ENCODE measurements at regions not wholly inside any gene's neighbourhood (a gene's known extent, or its start where the extent isn't known, plus 50 kb on each side); places are given as distances from the start of the nearest gene placed in this dataset.
"Not testable (repeated sequence)": the region's sequence is repeated elsewhere in the genome, so short reads cannot be mapped to it uniquely, and the experiment has no call there.

DNA sequence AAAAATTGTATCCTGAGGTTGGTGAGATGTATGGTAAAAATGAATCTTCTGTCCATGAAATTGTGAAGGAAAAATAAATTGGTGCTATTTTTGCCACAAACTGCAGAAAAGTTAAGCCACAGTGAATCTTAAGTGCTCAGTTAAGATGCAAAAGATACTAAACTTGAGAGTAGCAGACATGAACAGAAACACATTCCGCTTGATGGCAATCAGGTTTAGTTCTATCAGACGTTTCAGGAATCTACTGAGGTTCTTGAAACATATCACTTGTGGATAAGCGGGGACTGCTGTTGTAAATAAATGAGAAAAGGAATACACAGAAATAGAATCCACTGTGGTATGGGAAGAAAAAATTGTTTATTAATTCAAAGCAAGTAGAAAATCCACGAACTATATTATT lies 311.2 kb upstream of the PRR16 start:
- no peak for DNase-seq

DNA sequence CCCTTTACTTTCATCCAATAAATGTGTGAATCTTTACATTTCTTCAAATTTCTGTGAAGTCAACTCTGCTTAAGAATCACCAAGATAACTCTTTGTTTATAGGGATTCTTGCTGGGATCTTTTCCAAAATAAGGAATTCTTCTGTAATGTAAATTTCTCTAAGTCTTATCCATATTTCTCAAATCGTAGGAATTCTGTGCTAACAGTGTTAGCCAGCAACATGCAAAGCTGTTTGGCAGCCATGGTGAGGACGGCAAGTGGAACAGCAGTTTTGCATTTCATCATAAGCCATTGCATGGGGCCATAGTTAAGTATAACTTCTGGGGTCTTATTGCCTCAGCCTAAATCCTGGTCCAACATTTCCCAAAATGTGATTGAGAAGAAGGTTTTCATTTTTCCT lies 310.5 kb upstream of the PRR16 start:
- no peak for DNase-seq

DNA sequence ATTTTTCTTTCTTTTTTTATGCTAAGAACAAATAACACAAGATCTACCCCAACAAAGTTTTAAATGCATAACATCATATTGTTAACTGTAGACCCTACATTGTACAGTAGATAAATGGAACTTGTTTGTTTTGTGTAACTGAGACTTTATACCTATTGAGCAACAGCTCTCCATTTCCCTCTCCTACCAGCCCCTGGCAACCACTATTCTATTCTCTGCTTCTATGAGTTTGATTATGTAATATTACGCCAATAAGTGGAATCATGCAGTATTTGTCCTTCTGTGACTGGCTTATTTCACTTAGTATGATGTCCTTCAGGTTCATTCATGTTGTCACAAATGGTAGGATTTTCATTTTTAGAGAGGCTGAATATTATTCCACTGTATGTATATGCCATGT lies 308.2 kb upstream of the PRR16 start:
- no peak for DNase-seq

DNA sequence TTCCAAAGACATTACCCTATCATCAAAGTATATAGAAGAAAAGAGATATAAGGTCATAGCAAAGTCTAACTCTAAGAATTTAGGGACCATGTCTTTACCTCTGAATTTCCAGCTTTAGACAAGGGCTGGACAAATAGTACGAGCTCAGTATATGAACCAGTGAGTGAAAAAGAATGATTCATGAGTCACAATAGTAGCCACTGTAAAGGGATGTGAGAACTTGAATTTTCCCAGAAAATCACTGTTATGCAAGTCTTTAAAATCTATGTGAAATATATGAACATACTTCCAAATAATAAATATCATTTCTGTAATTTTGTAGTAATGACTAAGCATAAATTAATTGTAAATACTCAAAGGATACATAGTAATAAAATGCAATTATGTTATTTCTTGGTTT lies 305.9 kb upstream of the PRR16 start:
- DNase-seq, result no peak

DNA sequence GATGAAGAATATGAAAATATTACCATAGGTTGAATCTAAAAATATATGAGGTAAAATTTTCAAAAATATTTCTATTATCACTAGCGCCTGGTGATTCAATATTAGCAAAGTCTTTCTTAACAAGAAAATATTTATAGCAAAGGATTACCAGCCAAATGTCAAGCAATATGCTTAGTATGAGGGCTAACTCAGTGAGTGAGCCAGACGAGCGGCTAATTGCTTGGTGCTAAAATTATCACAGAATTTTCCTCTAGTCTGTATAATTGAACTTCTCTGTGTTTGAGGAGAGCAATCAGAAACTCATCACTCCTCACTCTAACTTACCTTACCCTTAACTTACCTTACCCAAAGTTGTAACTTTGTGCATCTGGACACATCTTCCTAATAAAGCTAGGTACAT lies 304.9 kb upstream of the PRR16 start:
- no peak for DNase-seq

DNA sequence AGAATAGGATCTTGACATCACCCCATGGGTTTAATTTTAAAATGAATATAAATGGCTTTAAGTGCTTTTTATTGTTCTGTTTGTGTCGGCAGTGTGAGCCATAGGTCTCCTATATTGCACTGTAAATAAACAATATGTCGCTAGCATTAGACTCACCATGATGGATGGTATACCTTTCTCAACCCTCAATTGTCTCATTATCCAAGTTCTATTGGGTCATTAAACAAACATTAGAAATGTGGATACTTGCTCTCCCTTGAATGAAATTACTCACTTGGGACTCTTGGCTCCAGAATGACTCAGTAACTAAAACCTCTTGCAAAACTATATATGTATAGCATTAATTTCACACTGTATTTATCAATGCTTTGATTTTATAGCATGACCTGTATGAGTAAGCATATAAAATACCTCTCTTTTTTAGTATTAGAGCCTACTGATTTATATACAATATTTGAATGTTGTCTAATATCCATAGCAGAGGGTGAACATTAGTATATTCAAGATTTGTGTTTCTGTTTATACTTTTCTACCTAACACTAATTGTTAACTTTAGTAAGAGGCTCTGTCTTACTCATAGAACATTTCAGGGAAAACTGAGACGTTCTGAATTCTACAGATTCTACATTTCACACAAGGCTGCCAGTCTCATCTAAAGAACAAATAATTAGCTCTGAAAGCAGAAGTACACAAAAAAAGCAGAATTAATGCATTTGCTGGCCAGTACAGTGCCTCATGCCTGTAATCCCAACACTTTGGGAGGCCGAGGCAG lies 303.8 kb upstream of the PRR16 start:
- DNase-seq, result no peak

DNA sequence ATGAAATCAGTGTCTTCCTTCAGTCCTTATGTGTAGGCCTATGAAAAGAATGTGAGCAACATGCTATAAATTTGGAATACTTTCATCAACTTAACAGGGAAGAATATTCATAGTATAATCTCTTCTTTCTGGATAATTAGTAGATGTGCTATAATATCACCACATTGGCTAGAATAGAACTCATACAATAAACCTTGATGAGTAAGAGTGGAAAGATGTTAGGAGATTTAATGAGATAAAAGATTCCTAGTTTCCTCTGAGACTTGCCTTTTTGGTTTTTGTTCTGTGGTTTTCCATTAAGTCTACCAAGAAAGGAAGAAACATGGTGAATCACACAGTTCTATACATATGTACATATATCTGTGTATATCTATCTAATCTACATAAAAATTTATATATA lies 301.8 kb upstream of the PRR16 start:
- no peak for DNase-seq

DNA sequence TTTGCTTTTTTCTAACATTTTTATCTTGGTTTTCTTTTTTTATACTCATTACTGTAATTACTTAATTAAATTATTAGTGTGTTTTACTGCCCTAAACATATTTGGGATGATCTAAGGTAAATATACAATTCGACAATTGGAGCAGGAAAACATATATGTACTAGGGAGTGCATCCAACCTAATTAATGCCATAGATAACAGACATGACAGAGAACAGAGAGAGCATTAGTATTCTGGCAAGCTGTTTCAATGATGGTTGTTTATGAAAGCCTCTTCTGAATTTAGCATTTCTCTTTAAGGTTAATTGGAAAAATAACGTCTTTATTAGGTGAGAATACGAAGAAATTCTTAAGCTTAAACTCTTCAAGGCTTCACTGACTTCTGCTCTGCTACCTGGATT lies 300.1 kb upstream of the PRR16 start:
- DNase-seq, result no peak

DNA sequence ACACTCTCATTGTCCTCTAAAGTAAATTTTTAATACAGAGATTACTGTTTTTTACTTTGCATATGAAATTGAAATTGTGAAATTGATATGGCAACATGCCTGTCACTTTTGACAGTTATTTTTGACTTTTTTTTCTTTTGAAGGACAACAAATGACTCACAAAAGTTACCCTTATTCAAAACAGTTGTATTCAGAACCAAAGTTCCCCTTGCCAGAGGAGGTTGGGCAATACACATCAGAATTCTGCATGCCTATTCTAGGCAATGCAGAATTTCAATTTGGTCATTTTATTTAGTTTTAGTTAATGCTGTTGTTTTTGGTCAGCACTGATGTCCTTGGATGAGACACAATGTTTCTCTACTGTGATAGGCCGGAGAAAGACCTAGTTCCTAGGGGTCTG lies 299.1 kb upstream of the PRR16 start:
- no peak for DNase-seq

DNA sequence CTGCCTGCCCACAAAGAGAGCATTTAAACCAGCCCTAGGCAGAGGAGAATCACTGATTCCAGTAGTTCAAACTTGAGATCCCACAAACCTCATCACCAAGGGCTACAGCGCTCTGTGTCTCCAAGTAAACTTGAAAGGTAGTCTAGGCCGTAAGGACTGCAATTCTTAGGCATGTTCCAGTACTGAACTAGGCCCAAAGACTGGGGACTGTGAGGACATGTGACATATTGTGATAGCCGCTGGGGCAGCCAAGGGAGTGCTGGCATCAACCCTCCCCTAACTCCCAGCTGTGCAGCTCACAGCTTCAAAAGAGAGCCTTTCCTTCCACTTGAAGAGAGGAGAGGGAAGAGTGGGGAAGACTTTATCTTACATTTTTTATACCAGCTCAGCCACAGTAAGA lies 291.0 kb upstream of the PRR16 start:
- DNase-seq, result no peak

DNA sequence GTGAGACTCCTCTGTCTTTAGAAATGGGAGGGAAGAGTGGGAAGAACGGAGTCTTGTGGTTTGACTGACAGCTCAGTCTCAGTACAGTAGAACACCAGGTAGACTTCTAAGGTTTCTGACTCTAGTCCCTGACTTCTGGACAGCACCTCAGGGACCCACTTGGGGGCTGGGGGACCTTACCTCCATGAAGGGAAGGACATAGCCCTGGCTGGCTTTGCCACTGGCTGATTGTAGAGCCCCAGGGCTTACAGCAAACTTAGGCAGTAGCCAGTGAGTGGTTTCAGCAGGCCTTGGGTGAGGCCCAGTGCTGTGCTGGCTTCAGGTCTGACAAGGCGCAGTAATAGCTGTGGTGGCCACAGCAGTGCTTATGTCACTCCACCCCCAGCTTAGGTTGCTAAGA lies 290.0 kb upstream of the PRR16 start:
- no peak for DNase-seq

DNA sequence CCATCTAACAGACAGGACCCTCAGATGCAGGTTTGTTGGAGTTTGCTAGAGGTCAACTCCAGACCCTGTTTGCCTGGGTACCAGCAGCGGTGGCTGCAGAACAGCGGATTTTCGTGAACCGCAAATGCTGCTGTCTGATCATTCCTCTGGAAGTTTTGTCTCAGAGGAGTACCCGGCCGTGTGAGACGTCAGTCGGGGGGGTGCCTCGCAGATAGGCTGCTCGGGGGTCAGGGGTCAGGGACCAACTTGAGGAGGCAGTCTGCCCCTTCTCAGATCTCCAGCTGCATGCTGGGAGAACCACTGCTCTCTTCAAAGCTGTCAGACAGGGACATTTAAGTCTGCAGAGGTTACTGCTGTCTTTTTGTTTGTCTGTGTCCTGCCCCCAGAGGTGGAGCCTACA lies 282.9 kb upstream of the PRR16 start:
- not testable (repeated sequence) for DNase-seq

DNA sequence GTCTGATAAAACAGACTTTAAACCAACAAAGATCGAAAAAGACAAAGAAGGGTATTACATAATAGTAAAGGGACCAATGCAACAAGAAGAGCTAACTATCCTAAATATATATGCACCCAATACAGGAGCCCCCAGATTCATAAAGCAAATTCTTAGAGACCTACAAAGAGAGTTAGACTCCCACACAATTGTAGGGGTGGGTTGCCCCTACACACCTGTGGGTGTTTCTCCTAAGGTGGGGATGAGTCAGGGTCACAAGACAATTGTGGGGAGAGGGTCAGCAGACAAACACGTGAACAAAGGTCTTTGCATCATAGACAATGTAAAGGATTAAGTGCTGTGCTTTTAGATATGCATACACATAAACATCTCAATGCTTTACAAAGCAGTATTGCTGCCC lies 269.4 kb upstream of the PRR16 start:
- not testable (repeated sequence) for DNase-seq

DNA sequence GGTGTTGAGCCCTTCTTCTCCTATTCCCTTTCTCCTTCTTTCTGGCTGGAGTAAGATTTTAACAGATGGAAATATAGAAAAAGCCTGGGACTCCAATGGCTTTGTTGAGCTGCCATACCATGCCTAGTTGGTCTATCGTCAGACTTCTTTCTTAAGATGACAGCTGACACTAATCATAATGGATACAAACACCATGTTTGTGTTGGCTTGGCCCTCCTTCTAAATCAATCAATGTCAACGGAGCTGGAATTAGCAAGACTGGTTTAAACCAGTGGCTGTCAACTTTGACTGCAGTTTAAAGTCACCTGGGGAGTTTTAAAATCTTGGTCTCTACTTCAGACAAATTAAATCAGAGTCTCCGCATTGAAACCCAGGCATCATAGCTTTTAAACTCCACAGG lies 264.5 kb upstream of the PRR16 start:
- no peak for DNase-seq

DNA sequence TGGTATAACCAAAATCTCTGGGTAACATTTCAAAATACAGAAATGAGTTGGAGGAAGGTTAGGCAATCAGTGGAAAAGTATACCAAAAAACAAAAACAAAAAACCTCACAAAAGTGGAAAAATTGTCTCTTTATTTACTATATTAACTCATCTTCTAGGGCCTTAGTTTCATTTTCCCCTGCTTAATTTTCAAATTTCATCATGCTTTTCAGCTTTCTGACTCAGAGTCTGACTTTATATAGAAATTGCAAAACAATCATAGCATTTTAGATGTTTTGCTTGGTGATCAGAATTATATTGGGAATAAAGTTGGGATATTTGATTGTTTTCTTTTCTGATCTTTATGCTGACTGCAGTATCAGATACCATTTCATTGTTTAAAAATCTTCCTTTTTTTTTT lies 257.0 kb upstream of the PRR16 start:
- DNase-seq, result no peak

DNA sequence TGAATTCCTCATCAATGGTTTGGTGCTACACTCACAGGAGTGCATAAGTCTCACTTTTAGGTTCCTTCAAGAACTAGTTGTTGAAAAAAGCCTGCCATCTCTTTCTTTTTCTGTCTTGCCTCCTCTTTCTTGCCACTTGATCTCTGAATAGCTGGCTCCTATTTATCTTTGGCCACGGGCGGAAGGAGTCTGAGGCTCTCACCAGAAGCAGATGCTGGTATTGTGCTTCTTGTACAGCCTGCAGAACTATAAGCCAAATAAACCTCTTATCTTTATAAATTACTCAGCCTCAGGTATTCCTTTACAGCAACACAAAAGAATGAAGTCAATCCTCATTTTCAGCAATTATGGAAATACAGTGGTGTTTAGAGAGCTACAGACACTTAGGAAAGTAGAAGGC lies 247.1 kb upstream of the PRR16 start:
- no peak for DNase-seq

DNA sequence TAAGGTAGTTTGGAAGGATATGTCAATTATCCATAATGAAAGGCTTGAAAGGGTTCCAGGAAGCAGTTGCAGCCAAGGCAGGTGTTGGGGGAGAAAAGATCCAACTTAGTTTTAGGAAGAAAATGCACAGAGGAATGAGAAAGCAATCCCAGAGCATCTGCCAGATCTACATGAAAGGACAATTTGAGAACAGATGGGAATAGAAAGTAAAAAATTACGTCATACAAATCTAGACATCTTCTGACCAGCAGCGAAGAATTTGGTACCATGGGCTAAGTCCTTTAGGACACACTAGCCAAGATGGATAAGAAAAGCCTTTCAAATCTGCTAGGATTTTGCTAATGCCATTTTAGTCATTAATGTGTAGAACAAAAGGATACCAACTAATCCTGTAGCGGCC lies 244.1 kb upstream of the PRR16 start:
- no peak for DNase-seq

DNA sequence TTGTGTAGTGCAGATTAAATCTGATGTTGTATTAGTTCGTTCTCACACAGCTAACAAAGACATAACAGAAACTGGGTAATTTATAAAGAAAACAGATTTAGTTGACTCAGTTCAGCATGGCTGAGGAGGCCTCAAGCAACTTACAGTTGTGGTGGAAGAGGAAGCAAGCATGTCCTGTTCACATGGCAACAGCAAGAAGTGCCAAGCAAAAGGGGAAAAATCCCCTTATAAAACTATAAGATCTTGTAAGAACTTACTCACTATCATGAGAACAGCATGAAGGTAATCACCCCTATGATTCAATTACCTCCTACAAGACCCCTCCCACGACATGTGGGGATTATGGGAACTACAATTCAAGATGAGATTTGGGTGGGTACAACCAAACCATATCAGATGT lies 238.6 kb upstream of the PRR16 start:
- no peak for DNase-seq

DNA sequence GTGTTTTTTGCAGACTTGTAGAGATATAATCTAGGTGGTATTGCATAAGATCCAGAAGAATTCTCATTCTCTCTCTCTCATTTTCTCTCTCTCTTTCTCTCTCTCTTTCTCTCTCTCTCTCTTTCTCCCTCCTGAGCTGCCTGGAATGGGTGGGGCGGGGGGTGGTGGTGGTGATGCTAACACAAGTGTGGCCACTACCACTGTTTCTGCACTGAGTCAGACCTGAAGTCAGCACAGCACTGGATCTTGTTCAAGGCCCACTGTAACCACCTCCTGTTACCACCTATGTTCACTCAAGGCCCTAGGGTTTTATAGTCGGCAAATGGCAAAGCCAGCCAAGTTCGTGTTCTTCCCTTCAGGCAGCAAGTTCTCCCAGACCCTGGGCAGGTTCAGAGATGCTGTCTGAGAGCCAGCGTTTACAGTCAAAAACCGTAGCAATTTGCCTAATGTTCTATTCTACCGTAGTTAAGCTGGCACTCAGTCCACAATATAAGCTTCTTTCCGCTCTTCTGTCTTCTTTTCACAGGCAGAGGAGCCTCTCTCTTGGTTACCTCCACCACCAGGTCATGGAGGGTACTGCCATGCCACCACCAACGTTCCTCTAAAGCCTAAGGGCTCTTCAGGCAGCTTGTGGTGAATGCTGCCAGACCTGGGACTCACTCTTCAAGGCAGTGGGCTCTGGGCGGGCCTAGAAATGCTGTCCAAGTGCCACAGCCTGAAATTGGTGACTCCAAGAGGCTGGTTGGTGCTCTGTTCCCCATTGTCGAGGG lies 235.7 kb upstream of the PRR16 start:
- no peak for DNase-seq

DNA sequence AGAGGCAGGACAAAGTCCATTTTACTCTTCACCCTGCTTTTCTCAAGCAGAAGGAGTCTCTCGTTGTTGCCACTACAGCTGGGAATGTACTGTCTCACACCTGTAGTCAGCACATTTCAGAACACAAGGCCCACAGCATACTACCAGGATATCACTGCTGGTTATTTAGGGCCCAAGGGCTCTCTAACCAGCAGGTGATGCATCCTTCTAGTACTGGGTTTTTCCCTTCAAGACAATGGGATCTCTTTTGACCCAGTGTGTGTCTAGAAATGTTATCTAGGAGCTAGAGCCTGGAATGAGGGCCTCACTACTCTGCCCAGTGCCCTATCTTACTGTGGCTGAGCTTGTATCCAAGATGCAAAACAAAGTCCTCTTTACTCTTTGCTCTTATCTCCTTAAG lies 235.1 kb upstream of the PRR16 start:
- DNase-seq, result no peak

DNA sequence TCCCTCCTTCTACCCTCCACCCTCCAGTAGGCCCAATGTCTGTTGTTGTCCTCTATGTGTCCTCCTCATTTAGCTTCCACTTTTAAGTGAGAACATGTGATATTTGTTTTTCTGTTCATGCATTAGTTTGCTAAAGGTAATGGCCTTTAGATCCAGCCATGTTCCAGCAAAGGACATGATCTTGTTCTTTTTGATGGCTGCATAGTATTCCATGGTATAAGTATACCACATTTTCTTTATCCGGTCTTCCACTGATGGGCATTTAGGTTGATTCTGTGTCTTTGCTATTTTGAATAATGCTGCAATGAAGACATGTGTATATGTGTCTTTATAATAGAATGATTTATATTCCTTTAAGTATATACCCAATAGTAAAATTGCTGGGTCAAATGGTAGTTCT lies 232.5 kb upstream of the PRR16 start:
- DNase-seq, result no peak

DNA sequence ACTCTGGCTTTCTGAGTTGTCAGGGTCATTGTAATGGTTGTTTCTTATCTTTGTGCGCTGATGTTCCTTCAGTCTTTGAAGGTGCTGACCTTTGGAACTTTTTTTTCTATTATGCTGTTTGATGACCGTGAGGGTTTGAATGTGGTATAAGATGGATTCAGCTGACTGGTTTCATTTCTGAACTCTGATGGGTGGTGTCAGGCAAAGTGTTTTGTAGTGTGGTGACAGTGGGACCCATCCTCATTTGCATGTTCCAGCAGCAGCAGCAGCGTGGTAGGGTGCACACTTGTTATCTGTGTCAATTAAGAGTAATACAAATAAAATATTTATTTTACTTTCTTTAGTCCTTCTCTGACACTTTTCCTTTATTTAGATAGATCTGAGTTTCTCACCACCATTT lies 227.7 kb upstream of the PRR16 start:
- DNase-seq, result no peak

DNA sequence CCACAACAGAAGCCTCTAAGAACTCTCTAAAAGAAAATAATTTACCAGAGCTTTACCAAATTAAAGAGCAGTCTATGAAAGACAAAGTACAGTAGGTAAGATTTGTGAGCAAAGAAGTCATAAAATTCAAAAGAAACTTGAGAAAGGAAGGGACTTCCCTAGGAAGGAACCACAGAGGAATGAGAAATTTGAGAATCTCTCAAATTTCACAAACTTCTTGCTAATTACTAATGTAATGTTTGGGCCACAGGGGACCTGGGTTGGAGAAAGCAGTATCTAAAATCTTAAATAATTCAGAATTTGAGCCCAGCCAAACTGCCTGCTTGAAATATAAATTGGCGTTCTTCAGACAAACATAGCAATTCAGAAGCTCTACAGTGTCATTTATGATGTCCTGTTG lies 225.0 kb upstream of the PRR16 start:
- DNase-seq, result no peak

DNA sequence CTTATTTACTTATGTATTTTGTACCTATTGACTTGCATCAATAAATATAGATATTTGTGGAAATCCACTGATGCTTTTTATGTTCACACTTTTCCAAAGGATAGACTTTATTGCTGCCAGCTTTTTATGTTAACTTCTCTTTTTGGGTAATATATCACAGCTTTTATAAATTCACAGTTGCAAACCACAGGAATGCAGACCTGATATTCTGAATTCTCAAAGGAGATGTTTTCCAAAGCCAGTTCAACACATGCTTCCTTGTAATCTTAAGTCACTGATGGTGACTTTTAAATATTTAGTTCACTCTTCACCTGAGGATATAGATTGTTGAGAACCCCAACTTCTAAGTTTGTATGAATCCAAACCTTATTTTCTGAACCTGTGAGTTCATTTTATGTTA lies 223.4 kb upstream of the PRR16 start:
- no peak for DNase-seq

DNA sequence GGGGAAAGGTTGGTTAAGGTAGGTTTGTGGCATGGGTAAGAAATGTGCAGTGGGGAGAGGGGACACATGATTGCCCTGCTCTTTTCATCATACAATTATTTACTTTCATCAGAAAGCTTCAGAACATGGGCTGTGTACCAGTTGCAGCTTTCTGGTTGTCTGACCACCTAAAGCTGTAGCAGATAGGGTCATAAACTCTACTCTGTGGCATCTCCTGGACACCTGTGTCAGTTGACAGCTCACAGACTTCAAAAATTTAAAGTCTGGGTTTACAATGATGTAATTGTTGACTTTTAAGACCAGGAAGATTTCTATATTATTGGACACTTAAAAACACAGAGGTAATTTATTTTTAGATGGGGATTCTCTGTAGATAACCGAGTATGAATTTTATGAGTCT lies 222.7 kb upstream of the PRR16 start:
- DNase-seq, result no peak

Data from T-helper 2 cell (primary cell).